ENCODE measurements at regions not wholly inside any gene's neighbourhood (a gene's known extent, or its start where the extent isn't known, plus 50 kb on each side); places are given as distances from the start of the nearest gene placed in this dataset.

DNA sequence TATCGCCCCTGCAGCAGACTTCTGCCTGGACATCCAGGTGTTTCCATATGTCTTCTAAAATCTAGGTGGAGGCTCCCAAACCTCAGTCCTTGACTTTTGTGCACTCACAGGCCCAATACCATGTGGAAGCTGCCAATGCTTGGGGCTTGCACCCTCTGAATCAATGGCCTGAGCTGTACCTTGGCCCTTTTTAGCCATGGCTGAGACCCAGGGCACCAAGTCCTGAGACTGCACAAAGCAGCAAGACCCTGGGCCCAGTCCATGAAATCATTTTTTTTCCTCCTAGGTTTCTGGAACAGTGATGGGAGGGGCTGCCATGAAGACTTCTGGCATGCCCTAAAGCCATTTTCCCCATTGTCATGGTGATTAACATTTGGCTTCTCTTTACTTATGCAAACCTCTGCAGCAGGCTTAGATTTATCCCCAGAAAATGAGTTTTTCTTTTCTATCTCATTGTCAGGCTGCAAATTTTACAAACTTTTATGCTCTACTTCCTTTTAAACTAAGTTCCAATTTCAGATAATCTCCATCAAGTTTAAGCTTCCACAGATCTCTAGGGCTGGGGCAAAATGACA is 1445.8 kb upstream of the FLRT2 start:
- TF ChIP-seq POLR2AphosphoS5 (IDR thresholded peaks at IDR 0.05; ENCODE audit: low read depth): no peak
- TF ChIP-seq, protein P1, sequence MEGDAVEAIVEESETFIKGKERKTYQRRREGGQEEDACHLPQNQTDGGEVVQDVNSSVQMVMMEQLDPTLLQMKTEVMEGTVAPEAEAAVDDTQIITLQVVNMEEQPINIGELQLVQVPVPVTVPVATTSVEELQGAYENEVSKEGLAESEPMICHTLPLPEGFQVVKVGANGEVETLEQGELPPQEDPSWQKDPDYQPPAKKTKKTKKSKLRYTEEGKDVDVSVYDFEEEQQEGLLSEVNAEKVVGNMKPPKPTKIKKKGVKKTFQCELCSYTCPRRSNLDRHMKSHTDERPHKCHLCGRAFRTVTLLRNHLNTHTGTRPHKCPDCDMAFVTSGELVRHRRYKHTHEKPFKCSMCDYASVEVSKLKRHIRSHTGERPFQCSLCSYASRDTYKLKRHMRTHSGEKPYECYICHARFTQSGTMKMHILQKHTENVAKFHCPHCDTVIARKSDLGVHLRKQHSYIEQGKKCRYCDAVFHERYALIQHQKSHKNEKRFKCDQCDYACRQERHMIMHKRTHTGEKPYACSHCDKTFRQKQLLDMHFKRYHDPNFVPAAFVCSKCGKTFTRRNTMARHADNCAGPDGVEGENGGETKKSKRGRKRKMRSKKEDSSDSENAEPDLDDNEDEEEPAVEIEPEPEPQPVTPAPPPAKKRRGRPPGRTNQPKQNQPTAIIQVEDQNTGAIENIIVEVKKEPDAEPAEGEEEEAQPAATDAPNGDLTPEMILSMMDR (conservative IDR thresholded peaks at IDR 0.05; ENCODE audit: low read depth in 2 of 2): no peak
- no peak for TF ChIP-seq JUNB (IDR thresholded peaks at IDR 0.05; ENCODE audit: unreplicated experiment)
- no peak for TF ChIP-seq EZH2phosphoT487 (IDR thresholded peaks at IDR 0.05; ENCODE audit: unreplicated experiment)
- TF ChIP-seq EZH2 (IDR thresholded peaks at IDR 0.05; ENCODE audit: low read depth, unreplicated experiment): no peak

Data from GM23338 (cell line).